NCI-H345 (cell line): ENCODE measurements at regions not wholly inside any gene's neighbourhood (a gene's known extent, or its start where the extent isn't known, plus 50 kb on each side); places are given as distances from the start of the nearest gene placed in this dataset.

Source experiments
- DNase-seq: peaks from one replicate; lab custom pipeline; 2025; lab: John Stamatoyannopoulos, UW

GRCh38 chr3:193962986-193963685 lies 172.8 kb upstream of the HES1 start:
- no peak for DNase-seq

GRCh38 chr3:193963808-193964516 lies 172.0 kb upstream of the HES1 start:
- no peak for DNase-seq

GRCh38 chr3:193964517-193964880 lies 171.4 kb upstream of the HES1 start:
- DNase-seq: no peak

GRCh38 chr3:193968380-193968974 lies 167.5 kb upstream of the HES1 start:
- no peak for DNase-seq

GRCh38 chr3:193970131-193970772 lies 165.7 kb upstream of the HES1 start:
- peak; percentile 32 for DNase-seq

- no peak for DNase-seq
Measured at GRCh38 chr3:193970773-193971206, 165.2 kb upstream of the HES1 start.

GRCh38 chr3:193971261-193971751 lies 164.6 kb upstream of the HES1 start:
- no peak for DNase-seq

GRCh38 chr3:193971966-193972365 lies 164.0 kb upstream of the HES1 start:
- DNase-seq: no peak

GRCh38 chr3:193972832-193973231 lies 163.1 kb upstream of the HES1 start:
- DNase-seq: no peak

GRCh38 chr3:193974191-193974652 lies 161.7 kb upstream of the HES1 start:
- no peak for DNase-seq

- DNase-seq: no peak
Measured at GRCh38 chr3:193974671-193975535, 161.0 kb upstream of the HES1 start.

GRCh38 chr3:193977622-193978021 lies 158.3 kb upstream of the HES1 start:
- DNase-seq: no peak

- DNase-seq: no peak
Measured at GRCh38 chr3:193978030-193978429, 157.9 kb upstream of the HES1 start.

- DNase-seq: no peak
Measured at GRCh38 chr3:193978486-193978885, 157.5 kb upstream of the HES1 start.

- no peak for DNase-seq
Measured at GRCh38 chr3:193980326-193980725, 155.6 kb upstream of the HES1 start.

- DNase-seq: no peak
Measured at GRCh38 chr3:193980905-193981304, 155.0 kb upstream of the HES1 start.

GRCh38 chr3:193981504-193981903 lies 154.4 kb upstream of the HES1 start:
- no peak for DNase-seq

- no peak for DNase-seq
Measured at GRCh38 chr3:193982258-193982659, 153.7 kb upstream of the HES1 start.

- no peak for DNase-seq
Measured at GRCh38 chr3:193983846-193984818, 151.8 kb upstream of the HES1 start.

- no peak for DNase-seq
Measured at GRCh38 chr3:193984876-193985275, 151.1 kb upstream of the HES1 start.
